NT2/D1 (cell line): ENCODE measurements at regions not wholly inside any gene's neighbourhood (a gene's known extent, or its start where the extent isn't known, plus 50 kb on each side); places are given as distances from the start of the nearest gene placed in this dataset.

ENCODE experiments used
- DNase-seq: peaks from one replicate; pipeline ENCODE4 v3.0.0-alpha.2; 2011; ENCODE audit warnings: low read depth, low spot score
- H3K27me3 ChIP-seq: 2 replicates; pipeline ENCODE4 v1.6.0; 2011; ENCODE audit warnings: mild to moderate bottlenecking; ENCODE audit not compliant: insufficient read length, insufficient read depth
- H3K36me3 ChIP-seq: 2 replicates; pipeline ENCODE4 v1.6.1; 2011; ENCODE audit warnings: mild to moderate bottlenecking, low read length, mixed read lengths; ENCODE audit not compliant: insufficient read depth, insufficient read length
- H3K4me1 ChIP-seq: 2 replicates; pipeline ENCODE4 v1.5.1; 2011; ENCODE audit not compliant: insufficient read depth, insufficient read length
- H3K4me3 ChIP-seq: 2 replicates; pipeline ENCODE4 v1.5.1; 2011; ENCODE audit warnings: low read depth; ENCODE audit not compliant: insufficient read length
- H3K9ac ChIP-seq: 2 replicates; pipeline ENCODE4 v1.6.0; 2011; ENCODE audit warnings: low read depth; ENCODE audit not compliant: insufficient read length
- H3K9me3 ChIP-seq: 2 replicates; pipeline ENCODE4 v1.5.1; 2011; ENCODE audit warnings: mild to moderate bottlenecking, low read length; ENCODE audit not compliant: insufficient read depth
- SUZ12 ChIP-seq: IDR thresholded peaks from 2 replicates; pipeline ENCODE4 v1.6.1; 2011; ENCODE audit not compliant: insufficient read length, insufficient read depth; ENCODE audit errors: extremely low read depth
- YY1 ChIP-seq: IDR thresholded peaks from 2 replicates; pipeline ENCODE4 v1.6.1; 2011; ENCODE audit not compliant: insufficient read length, insufficient read depth
- ZNF274 ChIP-seq: IDR thresholded peaks from 2 replicates; pipeline ENCODE4 v1.6.1; 2011; ENCODE audit warnings: mild to moderate bottlenecking, low read depth, low read length

- no peaks in the 10 kb centered on the region for H3K27me3 ChIP-seq
- H3K9me3 ChIP-seq: no peaks in the 10 kb centered on the region
- no peak overlapping the region for H3K4me3 ChIP-seq
- H3K4me1 ChIP-seq: no peaks in the 10 kb centered on the region
- H3K36me3 ChIP-seq: no peaks in the 10 kb centered on the region
- TF ChIP-seq ZNF274 (no peak), YY1 (no peak), SUZ12 (no peak)
- no peak for DNase-seq
- H3K9ac ChIP-seq: no peak overlapping the region
These were observed 1024.3 kb downstream of the NR2F1-AS1 start for GRCh38 chr5:92556747-92557146.

- H3K27me3 ChIP-seq: no peaks in the 10 kb centered on the region
- H3K36me3 ChIP-seq: no peaks in the 10 kb centered on the region
- H3K4me3 ChIP-seq: no peak overlapping the region
- no peak for DNase-seq
- TF ChIP-seq YY1 (no peak), SUZ12 (no peak), ZNF274 (no peak)
- H3K9ac ChIP-seq: no peak overlapping the region
- H3K9me3 ChIP-seq: no peaks in the 10 kb centered on the region
- no peaks in the 10 kb centered on the region for H3K4me1 ChIP-seq
These were observed 1026.5 kb downstream of the NR2F1-AS1 start for GRCh38 chr5:92554447-92555085.

GRCh38 chr5:92553326-92553725 lies 1027.7 kb downstream of the NR2F1-AS1 start:
- Histone ChIP-seq H3K27me3 (no peaks in the 10 kb centered on the region), H3K4me1 (no peaks in the 10 kb centered on the region), H3K9ac (no peak overlapping the region), H3K4me3 (no peak overlapping the region), H3K9me3 (no peaks in the 10 kb centered on the region), H3K36me3 (no peaks in the 10 kb centered on the region)
- no peak for DNase-seq
- TF ChIP-seq YY1: no peak
- no peak for TF ChIP-seq SUZ12
- no peak for TF ChIP-seq ZNF274

- no peak overlapping the region for H3K4me3 ChIP-seq
- H3K27me3 ChIP-seq: no peaks in the 10 kb centered on the region
- no peak for DNase-seq
- no peaks in the 10 kb centered on the region for H3K36me3 ChIP-seq
- no peaks in the 10 kb centered on the region for H3K9me3 ChIP-seq
- H3K4me1 ChIP-seq: no peaks in the 10 kb centered on the region
- TF ChIP-seq YY1 (no peak), SUZ12 (no peak), ZNF274 (no peak)
- no peak overlapping the region for H3K9ac ChIP-seq
These were observed 1028.5 kb downstream of the NR2F1-AS1 start for GRCh38 chr5:92552206-92553160.

- H3K27me3 ChIP-seq: no peaks in the 10 kb centered on the region
- H3K4me3 ChIP-seq: no peak overlapping the region
- no peak overlapping the region for H3K9ac ChIP-seq
- no peaks in the 10 kb centered on the region for H3K4me1 ChIP-seq
- no peaks in the 10 kb centered on the region for H3K9me3 ChIP-seq
- no peak for DNase-seq
- H3K36me3 ChIP-seq: no peaks in the 10 kb centered on the region
- TF ChIP-seq YY1: no peak
- no peak for TF ChIP-seq ZNF274
- TF ChIP-seq SUZ12: no peak
These were observed 1032.7 kb downstream of the NR2F1-AS1 start for GRCh38 chr5:92548346-92548745.

GRCh38 chr5:92544596-92544995 lies 1036.4 kb downstream of the NR2F1-AS1 start:
- no peaks in the 10 kb centered on the region for H3K36me3 ChIP-seq
- no peak overlapping the region for H3K9ac ChIP-seq
- H3K4me1 ChIP-seq: no peaks in the 10 kb centered on the region
- TF ChIP-seq ZNF274: no peak
- TF ChIP-seq YY1: no peak
- no peak for TF ChIP-seq SUZ12
- H3K4me3 ChIP-seq: no peak overlapping the region
- DNase-seq: no peak
- no peaks in the 10 kb centered on the region for H3K9me3 ChIP-seq
- no peaks in the 10 kb centered on the region for H3K27me3 ChIP-seq

GRCh38 chr5:92544036-92544435 lies 1037.0 kb downstream of the NR2F1-AS1 start:
- Histone ChIP-seq H3K9me3 (no peaks in the 10 kb centered on the region), H3K27me3 (no peaks in the 10 kb centered on the region), H3K4me1 (no peaks in the 10 kb centered on the region), H3K36me3 (no peaks in the 10 kb centered on the region), H3K9ac (no peak overlapping the region), H3K4me3 (no peak overlapping the region)
- DNase-seq: no peak
- TF ChIP-seq ZNF274 (no peak), SUZ12 (no peak), YY1 (no peak)
